ENCODE measurements at regions not wholly inside any gene's neighbourhood (a gene's known extent, or its start where the extent isn't known, plus 50 kb on each side); places are given as distances from the start of the nearest gene placed in this dataset.

DNA sequence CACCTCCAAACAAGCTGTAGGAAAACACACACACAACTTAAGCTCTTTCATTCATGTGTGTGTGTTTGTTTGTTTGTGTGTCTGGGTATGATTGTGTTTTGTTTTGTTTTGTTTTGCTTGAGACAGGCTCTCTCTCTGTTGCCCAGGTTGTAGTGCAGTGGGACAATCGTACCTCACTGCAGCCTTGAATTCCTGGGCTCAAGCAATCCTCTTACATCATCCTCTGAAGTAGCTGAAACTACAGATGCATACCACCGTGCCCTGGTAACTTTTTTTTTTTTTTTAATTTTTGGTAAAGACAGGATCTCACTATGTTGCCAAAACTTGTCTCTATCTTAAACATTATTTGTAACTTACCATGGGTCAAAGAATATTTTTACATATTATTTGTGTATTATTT is 431.7 kb downstream of the SLITRK1 start:
- H3K27me3 Mint-ChIP-seq: no peaks in the 10 kb centered on the region
- Histone ChIP-seq H3K27ac (ENCODE audit: low read length in 2 of 2) (no peak overlapping the region), H3K27me3 (replicated peaks in 1 of 4; ENCODE audit: control extremely low read depth in 1 of 4, control insufficient read depth in 3 of 4, insufficient read depth in 4 of 4, low read length in 3 of 4) (no peaks in the 10 kb centered on the region), H3K9ac (ENCODE audit: low read length) (no peak overlapping the region), H3K9me3 (ENCODE audit: control extremely low read depth in 1 of 3, control insufficient read depth in 2 of 3, insufficient read depth in 1 of 3, low read length in 2 of 3) (peaks cover 0 to 20% (median 0%) of the 10 kb centered on the region in 3 donors), H3K4me2 (replicated peaks; ENCODE audit: low read depth, low read length, poor library complexity, severe bottlenecking) (no peak overlapping the region), H3K4me1 (ENCODE audit: control insufficient read depth in 2 of 2, insufficient read depth in 2 of 2, low read length in 2 of 2) (no peaks in the 10 kb centered on the region), H2AFZ (ENCODE audit: insufficient read depth, low read depth, low read length, poor library complexity, severe bottlenecking) (no peak overlapping the region), H3K4me3 (ENCODE audit: control extremely low read depth in 1 of 5, extremely low read depth in 1 of 5, insufficient read depth in 1 of 5, low read depth in 2 of 5, low read length in 4 of 5) (no peak overlapping the region), H3K36me3 (replicated peaks in 1 of 2; ENCODE audit: control extremely low read depth in 1 of 2, control insufficient read depth in 1 of 2, extremely low read depth in 1 of 2, insufficient read depth in 2 of 2, low read length in 1 of 2) (no peaks in the 10 kb centered on the region), H3K79me2 (ENCODE audit: control insufficient read depth, insufficient read depth, low read length) (no peaks in the 10 kb centered on the region), H4K20me1 (ENCODE audit: control insufficient read depth, insufficient read depth, low read length, poor library complexity, severe bottlenecking) (no peaks in the 10 kb centered on the region)
- H3K27ac Mint-ChIP-seq: no peak overlapping the region
- intact Hi-C loops (cut with micrococcal nuclease): no loop called here
- DNase-seq: no peak
- CTCF ChIA-PET: no interaction called here
- H3K9me3 Mint-ChIP-seq (ENCODE audit: insufficient read depth): no peaks in the 10 kb centered on the region
- POLR2A ChIA-PET: no interaction called here
- no peak for ATAC-seq (ENCODE audit: low read depth)
- H3K4me3 Mint-ChIP-seq: no peak overlapping the region
- no peaks in the 10 kb centered on the region for H3K4me1 Mint-ChIP-seq
- TF ChIP-seq, protein P1, sequence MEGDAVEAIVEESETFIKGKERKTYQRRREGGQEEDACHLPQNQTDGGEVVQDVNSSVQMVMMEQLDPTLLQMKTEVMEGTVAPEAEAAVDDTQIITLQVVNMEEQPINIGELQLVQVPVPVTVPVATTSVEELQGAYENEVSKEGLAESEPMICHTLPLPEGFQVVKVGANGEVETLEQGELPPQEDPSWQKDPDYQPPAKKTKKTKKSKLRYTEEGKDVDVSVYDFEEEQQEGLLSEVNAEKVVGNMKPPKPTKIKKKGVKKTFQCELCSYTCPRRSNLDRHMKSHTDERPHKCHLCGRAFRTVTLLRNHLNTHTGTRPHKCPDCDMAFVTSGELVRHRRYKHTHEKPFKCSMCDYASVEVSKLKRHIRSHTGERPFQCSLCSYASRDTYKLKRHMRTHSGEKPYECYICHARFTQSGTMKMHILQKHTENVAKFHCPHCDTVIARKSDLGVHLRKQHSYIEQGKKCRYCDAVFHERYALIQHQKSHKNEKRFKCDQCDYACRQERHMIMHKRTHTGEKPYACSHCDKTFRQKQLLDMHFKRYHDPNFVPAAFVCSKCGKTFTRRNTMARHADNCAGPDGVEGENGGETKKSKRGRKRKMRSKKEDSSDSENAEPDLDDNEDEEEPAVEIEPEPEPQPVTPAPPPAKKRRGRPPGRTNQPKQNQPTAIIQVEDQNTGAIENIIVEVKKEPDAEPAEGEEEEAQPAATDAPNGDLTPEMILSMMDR (IDR thresholded peaks at IDR 0.05): no peak
- TF ChIP-seq EZH2 (IDR thresholded peaks at IDR 0.05; ENCODE audit: borderline replicate concordance, insufficient read depth, low read depth, low read length, poor library complexity, severe bottlenecking): no peak
- WGBS (ENCODE audit: insufficient coverage): 83% methylated on average over 1 of the region's 2 CpGs

DNA sequence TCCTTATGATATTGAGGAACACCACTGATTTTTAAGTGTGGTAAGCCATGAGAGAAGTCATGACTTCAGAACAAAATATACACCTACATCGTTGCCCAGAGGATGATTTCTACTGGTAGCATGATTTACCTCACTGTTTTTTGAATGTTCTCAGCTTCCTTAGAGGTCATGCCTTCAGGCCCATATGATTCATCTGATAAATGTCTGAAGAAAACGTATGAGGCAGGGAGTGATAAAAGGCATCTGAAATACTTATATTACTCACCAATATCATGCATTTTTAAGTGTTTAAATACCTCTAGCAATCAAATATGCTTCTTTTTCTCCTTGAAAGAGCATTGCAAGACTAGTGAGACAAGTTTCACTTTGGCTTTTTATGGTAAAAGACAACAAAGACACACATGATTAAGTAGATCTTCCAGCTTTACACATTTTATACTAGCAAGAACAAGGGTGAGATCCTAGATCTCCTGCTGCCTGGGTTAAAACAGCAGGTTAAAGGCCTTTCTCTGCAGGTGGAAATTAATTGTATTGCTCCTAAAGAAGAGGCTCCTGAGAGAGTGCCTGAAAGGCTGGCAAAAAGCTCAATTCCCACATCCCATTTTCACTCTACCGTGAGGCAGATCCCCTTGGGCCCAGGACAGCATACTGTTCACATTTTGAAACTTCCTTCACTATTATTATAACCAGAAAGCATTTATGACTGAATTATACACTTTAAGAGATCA is 432.4 kb downstream of the SLITRK1 start:
- Histone ChIP-seq H3K9ac (ENCODE audit: low read length) (no peak overlapping the region), H4K20me1 (ENCODE audit: control insufficient read depth, insufficient read depth, low read length, poor library complexity, severe bottlenecking) (no peaks in the 10 kb centered on the region), H3K4me3 (ENCODE audit: control extremely low read depth in 1 of 5, extremely low read depth in 1 of 5, insufficient read depth in 1 of 5, low read depth in 2 of 5, low read length in 4 of 5) (no peak overlapping the region), H3K4me1 (ENCODE audit: control insufficient read depth in 2 of 2, insufficient read depth in 2 of 2, low read length in 2 of 2) (no peaks in the 10 kb centered on the region), H3K36me3 (replicated peaks in 1 of 2; ENCODE audit: control extremely low read depth in 1 of 2, control insufficient read depth in 1 of 2, extremely low read depth in 1 of 2, insufficient read depth in 2 of 2, low read length in 1 of 2) (no peaks in the 10 kb centered on the region), H3K4me2 (replicated peaks; ENCODE audit: low read depth, low read length, poor library complexity, severe bottlenecking) (no peak overlapping the region), H3K27ac (ENCODE audit: low read length in 2 of 2) (no peak overlapping the region), H3K9me3 (ENCODE audit: control extremely low read depth in 1 of 3, control insufficient read depth in 2 of 3, insufficient read depth in 1 of 3, low read length in 2 of 3) (peaks cover 0 to 20% (median 0%) of the 10 kb centered on the region in 3 donors), H3K79me2 (ENCODE audit: control insufficient read depth, insufficient read depth, low read length) (no peaks in the 10 kb centered on the region), H2AFZ (ENCODE audit: insufficient read depth, low read depth, low read length, poor library complexity, severe bottlenecking) (no peak overlapping the region), H3K27me3 (replicated peaks in 1 of 4; ENCODE audit: control extremely low read depth in 1 of 4, control insufficient read depth in 3 of 4, insufficient read depth in 4 of 4, low read length in 3 of 4) (no peaks in the 10 kb centered on the region)
- intact Hi-C loops (cut with micrococcal nuclease): no loop called here
- POLR2A ChIA-PET: no interaction called here
- no peaks in the 10 kb centered on the region for H3K27me3 Mint-ChIP-seq
- no peak overlapping the region for H3K27ac Mint-ChIP-seq
- no CpG with 5 or more reads among the region's 3 CpGs for WGBS (ENCODE audit: insufficient coverage)
- DNase-seq: no peak
- no peaks in the 10 kb centered on the region for H3K4me1 Mint-ChIP-seq
- no peak for ATAC-seq (ENCODE audit: low read depth)
- H3K4me3 Mint-ChIP-seq: no peak overlapping the region
- H3K9me3 Mint-ChIP-seq (ENCODE audit: insufficient read depth): no peaks in the 10 kb centered on the region
- CTCF ChIA-PET: no interaction called here
- TF ChIP-seq, protein P1 (IDR thresholded peaks at IDR 0.05): no peak
- no peak for TF ChIP-seq EZH2 (IDR thresholded peaks at IDR 0.05; ENCODE audit: borderline replicate concordance, insufficient read depth, low read depth, low read length, poor library complexity, severe bottlenecking)
